Ovary (tissue), 7 donors: ENCODE measurements at regions not wholly inside any gene's neighbourhood (a gene's known extent, or its start where the extent isn't known, plus 50 kb on each side); places are given as distances from the start of the nearest gene placed in this dataset.

Experiments
- DNase-seq, 5 donors: peaks; one replicate each; pipeline ENCODE4 v3.0.0-alpha.2; 2019 to 2020
- H3K27ac ChIP-seq, 2 donors: fragments of 200-600 bp; one replicate each; pipeline versions ENCODE4 v1.5.1 to v1.8.0; 2019 to 2022
- H3K27me3 ChIP-seq: fragments of 200-600 bp; one replicate; pipeline ENCODE4 v1.8.0; 2022
- H3K36me3 ChIP-seq: fragments of 200-600 bp; sonication (generic); one replicate; pipeline ENCODE4 v1.5.1; 2019
- H3K4me1 ChIP-seq: one replicate; pipeline ENCODE4 v1.8.1; 2013; ENCODE audit warnings: mild to moderate bottlenecking, moderate library complexity; ENCODE audit not compliant: insufficient read depth
- H3K4me3 ChIP-seq: fragments of 200-600 bp; sonication (generic); one replicate; pipeline ENCODE4 v1.5.1; 2017
- H3K9me3 ChIP-seq, 2 donors: fragments of 200-600 bp in 1 of 2; sonication (generic) in 1 of 2; one replicate each; pipeline versions ENCODE4 v1.5.1 to v1.8.1; 2013 to 2019; ENCODE audit warnings: mild to moderate bottlenecking in 1 of 2, moderate library complexity in 1 of 2
- CTCF ChIP-seq, 3 donors: fragments of 450-650 bp in 2 of 3; fragments of 200-600 bp in 1 of 3; IDR thresholded peaks; one replicate each; pipeline versions ENCODE4 v1.5.1 to v1.8.0; 2016 to 2022; ENCODE audit warnings: antibody characterized with exemption in 3 of 3, mild to moderate bottlenecking in 1 of 3
- EP300 ChIP-seq: sonication (generic); formaldehyde crosslinking; IDR thresholded peaks from one replicate; pipeline ENCODE4 v1.6.1; 2017; ENCODE audit warnings: antibody characterized with exemption
- POLR2A ChIP-seq: fragments of 450-650 bp; IDR thresholded peaks from one replicate; pipeline ENCODE4 v1.6.1; 2017; ENCODE audit warnings: antibody characterized with exemption, mild to moderate bottlenecking, moderate library complexity
- WGBS, 3 donors: extraction: QIAGEN DNeasy Blood & Tissue Kit in 1 of 3; methylation state at CpG; one replicate each; pipeline versions ENCODE4 v1.1.5 to v1.1.7; 2013 to 2017; 5-methylcytosine and 5-hydroxymethylcytosine counted together
- intact Hi-C, 4 donors: fragments of 100-400 bp; cut with DNase I; formaldehyde crosslinking; loops; one replicate each; pipeline versions ENCODE4 v1.11.0 to v1.15.1; 2022 to 2023
- donor health status: DM: no; HTN: no; CAD: no; lungs with moderate emphysema.
- donor health status: DM: no; HTN: no; CAD: no.
- donor health status: Bipolar disorder and iron deficiency.
- donor health status: DM: no; HTN: no; CAD: no.
- donor health status: DM: yes; HTN: yes; CAD: no.

DNA sequence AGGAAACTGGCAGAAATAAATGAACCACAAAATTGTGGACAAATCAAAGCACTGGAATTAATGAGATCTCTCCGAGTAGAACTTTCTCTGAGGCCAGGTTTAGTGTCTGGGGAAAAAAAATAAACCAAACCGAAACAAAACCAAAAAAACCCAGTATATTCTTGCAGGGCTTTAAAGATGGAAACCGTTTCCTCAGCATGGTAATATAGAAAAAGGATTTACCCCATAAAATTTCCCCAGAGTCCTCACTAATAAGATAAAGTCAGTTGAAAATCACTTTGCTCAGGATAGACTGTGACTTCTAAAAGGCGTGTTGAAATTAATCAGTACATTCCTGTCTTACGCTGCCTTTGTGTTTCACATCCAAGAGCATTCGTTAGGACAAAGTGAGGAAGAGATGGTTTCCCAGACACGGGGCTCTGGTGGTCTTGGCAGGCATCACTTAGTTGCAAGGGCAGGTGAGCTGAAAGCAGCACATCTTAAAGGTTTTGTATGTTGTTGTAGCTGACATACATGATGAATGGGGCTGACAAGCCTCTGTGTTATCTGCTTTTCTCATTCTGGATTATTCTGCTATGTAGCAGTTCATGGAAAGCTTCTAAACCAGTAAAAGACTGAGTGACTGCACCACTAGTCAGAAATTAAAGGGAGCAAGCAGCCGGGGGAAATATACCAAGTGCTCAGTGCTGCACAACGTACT lies 85.2 kb upstream of the PRL start:
- H3K27me3 ChIP-seq: no peaks in the 10 kb centered on the region
- TF ChIP-seq EP300: no peak
- TF ChIP-seq CTCF (IDR thresholded peaks at IDR 0.05): no peak
- TF ChIP-seq POLR2A: no peak
- no peak for DNase-seq
- H3K27ac ChIP-seq: no peak overlapping the region
- intact Hi-C loops: no loop called here
- H3K4me1 ChIP-seq: no peaks in the 10 kb centered on the region
- WGBS, 3 donors: 53 to 58% (median 56%) methylated on average over 9 of the region's 9 CpGs
- no peaks in the 10 kb centered on the region for H3K9me3 ChIP-seq
- H3K4me3 ChIP-seq: no peak overlapping the region
- no peaks in the 10 kb centered on the region for H3K36me3 ChIP-seq

- Histone ChIP-seq H3K27ac (no peak overlapping the region), H3K27me3 (no peaks in the 10 kb centered on the region), H3K4me1 (no peaks in the 10 kb centered on the region), H3K9me3 (no peaks in the 10 kb centered on the region), H3K4me3 (no peak overlapping the region), H3K36me3 (no peaks in the 10 kb centered on the region)
- TF ChIP-seq CTCF (IDR thresholded peaks at IDR 0.05): no peak
- no peak for TF ChIP-seq POLR2A
- no peak for TF ChIP-seq EP300
- WGBS, 3 donors: 94 to 97% (median 96%) methylated on average over 6 of the region's 6 CpGs
- intact Hi-C loops: no loop called here
- no peak for DNase-seq
Observed at GRCh38 chr6:22383016-22383415, 86.2 kb upstream of the PRL start.

GRCh38 chr6:22392711-22393110 lies 95.9 kb upstream of the PRL start:
- intact Hi-C loops: no loop called here
- H3K27me3 ChIP-seq: no peaks in the 10 kb centered on the region
- no peaks in the 10 kb centered on the region for H3K9me3 ChIP-seq
- H3K4me3 ChIP-seq: no peak overlapping the region
- DNase-seq: no peak
- WGBS, 3 donors: 97 to 99% (median 98%) methylated on average over 8 of the region's 8 CpGs
- no peak overlapping the region for H3K27ac ChIP-seq
- H3K36me3 ChIP-seq: no peaks in the 10 kb centered on the region
- no peak for TF ChIP-seq CTCF (IDR thresholded peaks at IDR 0.05)
- no peak for TF ChIP-seq POLR2A
- TF ChIP-seq EP300: no peak
- no peaks in the 10 kb centered on the region for H3K4me1 ChIP-seq

GRCh38 chr6:22394691-22395090 lies 97.9 kb upstream of the PRL start:
- Histone ChIP-seq H3K4me3 (no peak overlapping the region), H3K9me3 (no peaks in the 10 kb centered on the region), H3K36me3 (no peaks in the 10 kb centered on the region), H3K27ac (no peak overlapping the region), H3K4me1 (no peaks in the 10 kb centered on the region), H3K27me3 (no peaks in the 10 kb centered on the region)
- intact Hi-C loops: no loop called here
- no peak for DNase-seq
- 51 to 62% (median 55%) methylated on average over 2 of the region's 2 CpGs for WGBS, 3 donors
- no peak for TF ChIP-seq CTCF (IDR thresholded peaks at IDR 0.05)
- TF ChIP-seq EP300: no peak
- TF ChIP-seq POLR2A: no peak
